ENCODE measurements at regions not wholly inside any gene's neighbourhood (a gene's known extent, or its start where the extent isn't known, plus 50 kb on each side); places are given as distances from the start of the nearest gene placed in this dataset.

GRCh38 chr1:232307296-232308017 lies 322.5 kb downstream of the SIPA1L2 start (continued):
- TF ChIP-seq SRF (IDR thresholded peaks at IDR 0.05; ENCODE audit: low read depth, low read length) (no peak), CREB1 (IDR thresholded peaks at IDR 0.05) (no peak)

All from H1 (cell line).